ENCODE measurements at regions not wholly inside any gene's neighbourhood (a gene's known extent, or its start where the extent isn't known, plus 50 kb on each side); places are given as distances from the start of the nearest gene placed in this dataset.

GRCh38 chr5:74028976-74029375 lies 403.0 kb downstream of the ARHGEF28 start:
- ChIA-PET POLR2A (no interaction called here), CTCF (no interaction called here)
- TF ChIP-seq CTCF (IDR thresholded peaks at IDR 0.05; ENCODE audit: insufficient read depth, low read depth, low read length): no peak
- no peaks in the 10 kb centered on the region for H3K36me3 ChIP-seq (ENCODE audit: control insufficient read depth, insufficient read depth, low read length)
- no peak for DNase-seq (ENCODE audit: low read depth)
- H3K27me3 ChIP-seq (ENCODE audit: control insufficient read depth, insufficient read depth, low read length): peaks cover 2% of the 10 kb centered on the region; the same call in 1 of the 2 replicates
- no peak overlapping the region for H3K4me3 ChIP-seq (ENCODE audit: low read depth, low read length)

- no peak for TF ChIP-seq CTCF (IDR thresholded peaks at IDR 0.05; ENCODE audit: insufficient read depth, low read depth, low read length)
- Histone ChIP-seq H3K36me3 (ENCODE audit: control insufficient read depth, insufficient read depth, low read length) (no peaks in the 10 kb centered on the region), H3K4me3 (ENCODE audit: low read depth, low read length) (no peak overlapping the region), H3K27me3 (ENCODE audit: control insufficient read depth, insufficient read depth, low read length) (peaks cover 2% of the 10 kb centered on the region; the same call in 1 of the 2 replicates)
- POLR2A ChIA-PET: no interaction called here
- CTCF ChIA-PET: interaction anchor here (0.7 kb wide), 1 partner anchor 12 kb away, joined by 3 read pairs; no protein-coding TSS in a partner anchor
- no peak for DNase-seq (ENCODE audit: low read depth)
Observed at GRCh38 chr5:74028406-74028805, 402.4 kb downstream of the ARHGEF28 start.

GRCh38 chr5:74027732-74028338 lies 401.8 kb downstream of the ARHGEF28 start:
- ChIA-PET CTCF (interaction anchor here (0.7 kb wide), 2 partner anchors 13 to 708 kb away, joined by 3 read pairs; no protein-coding TSS in a partner anchor), POLR2A (no interaction called here)
- peaks cover 2% of the 10 kb centered on the region; the same call in 1 of the 2 replicates for H3K27me3 ChIP-seq (ENCODE audit: control insufficient read depth, insufficient read depth, low read length)
- TF ChIP-seq CTCF (IDR thresholded peaks at IDR 0.05; ENCODE audit: insufficient read depth, low read depth, low read length): no peak
- H3K4me3 ChIP-seq (ENCODE audit: low read depth, low read length): no peak overlapping the region
- no peak for DNase-seq (ENCODE audit: low read depth)
- H3K36me3 ChIP-seq (ENCODE audit: control insufficient read depth, insufficient read depth, low read length): no peaks in the 10 kb centered on the region

GRCh38 chr5:74026310-74026709 lies 400.3 kb downstream of the ARHGEF28 start:
- no peak for DNase-seq (ENCODE audit: low read depth)
- Histone ChIP-seq H3K4me3 (ENCODE audit: low read depth, low read length) (no peak overlapping the region), H3K27me3 (ENCODE audit: control insufficient read depth, insufficient read depth, low read length) (peaks cover 2% of the 10 kb centered on the region; the same call in 1 of the 2 replicates), H3K36me3 (ENCODE audit: control insufficient read depth, insufficient read depth, low read length) (no peaks in the 10 kb centered on the region)
- POLR2A ChIA-PET: no interaction called here
- no peak for TF ChIP-seq CTCF (IDR thresholded peaks at IDR 0.05; ENCODE audit: insufficient read depth, low read depth, low read length)
- CTCF ChIA-PET: interaction anchor here (0.5 to 2.2 kb wide), 3 partner anchors 9 to 35 kb away, joined by 3 to 7 read pairs (median 3); no protein-coding TSS in a partner anchor

- Histone ChIP-seq H3K4me3 (ENCODE audit: low read depth, low read length) (no peak overlapping the region), H3K36me3 (ENCODE audit: control insufficient read depth, insufficient read depth, low read length) (no peaks in the 10 kb centered on the region), H3K27me3 (ENCODE audit: control insufficient read depth, insufficient read depth, low read length) (0 out of 2 replicates have a peak, but pooled peaks cover 1% of the 10 kb centered on the region)
- ChIA-PET CTCF (interaction anchor here (0.6 to 0.9 kb wide), 3 partner anchors 18 to 646 kb away, joined by 4 to 5 read pairs (median 4); no protein-coding TSS in a partner anchor), POLR2A (no interaction called here)
- TF ChIP-seq CTCF (IDR thresholded peaks at IDR 0.05; ENCODE audit: insufficient read depth, low read depth, low read length): no peak
- DNase-seq (ENCODE audit: low read depth): no peak
Observed at GRCh38 chr5:74021126-74021525, 395.1 kb downstream of the ARHGEF28 start.

All from BJ (cell line).